Endothelial cell of umbilical vein (primary cell): ENCODE measurements at regions not wholly inside any gene's neighbourhood (a gene's known extent, or its start where the extent isn't known, plus 50 kb on each side); places are given as distances from the start of the nearest gene placed in this dataset.

Source experiments
- BruUV-seq: library from RNA; stranded (reverse); fragments of 400-500 nt; replicated peaks from 2 replicates; lab custom pipeline; 2021; lab: Mats Ljungman, UMichigan
- CTCF ChIA-PET: fragments of 300-600, 350-600 bp; sonication (Branson Sonifier 250); formaldehyde crosslinking; loops from one replicate; lab custom pipeline; 2021; ENCODE audit warnings: antibody characterized with exemption, inconsistent platforms; lab: Charles Lee
- POLR2A ChIA-PET: fragments of 300-600, 350-600 bp; sonication (Branson Sonifier 250); formaldehyde crosslinking; loops from one replicate; lab custom pipeline; 2021; ENCODE audit warnings: antibody characterized with exemption, inconsistent platforms; lab: Charles Lee
- DNase-seq: peaks from one replicate; pipeline ENCODE4 v3.0.0-alpha.2; 2011; ENCODE audit warnings: low read depth, low spot score
- FAIRE-seq: peaks from 2 replicates; lab custom pipeline; 2011; peaks lifted over from hg19 to GRCh38; lab: Jason Lieb, UNC
- H2AFZ ChIP-seq: 2 replicates; pipeline ENCODE4 v1.6.0; 2012; ENCODE audit warnings: low read depth, low read length, control low read depth, inconsistent platforms
- H3K27ac ChIP-seq: 2 replicates; pipeline ENCODE4 v1.5.1; 2011; ENCODE audit warnings: low read depth, mild to moderate bottlenecking, control low read depth, low read length, moderate library complexity; ENCODE audit not compliant: insufficient read depth
- H3K27me3 ChIP-seq, 2 experiments: 2 replicates each; pipeline versions ENCODE4 v1.6.0 to v1.6.1; 2011; ENCODE audit warnings: low read length in 2 of 2, mixed read lengths in 1 of 2; ENCODE audit not compliant: control insufficient read depth in 2 of 2, insufficient read depth in 2 of 2
- H3K36me3 ChIP-seq, 2 experiments: 2 replicates in 1 of 2; 3 replicates in 1 of 2; pipeline ENCODE4 v1.5.1; 2011; ENCODE audit warnings: low read length in 2 of 2, mild to moderate bottlenecking in 1 of 2, moderate library complexity in 1 of 2; ENCODE audit not compliant: control insufficient read depth in 2 of 2, insufficient read depth in 2 of 2; ENCODE audit errors: extremely low read depth in 1 of 2
- H3K4me1 ChIP-seq: 3 replicates; pipeline ENCODE4 v1.5.1; 2011; ENCODE audit warnings: mild to moderate bottlenecking, low read length; ENCODE audit not compliant: control insufficient read depth, insufficient read depth; ENCODE audit errors: extremely low read depth
- H3K4me2 ChIP-seq: 2 replicates; pipeline ENCODE4 v1.6.1; 2011; ENCODE audit warnings: low read length, control low read depth, mixed read lengths; ENCODE audit not compliant: insufficient read depth
- H3K4me3 ChIP-seq, 3 experiments: fragments of 200-600 bp in 1 of 3; sonication (generic), shearing (Covaris generic) in 1 of 3; replicated peaks in 1 of 3; 2 replicates each; pipeline ENCODE4 v1.5.1; 2011 to 2016; ENCODE audit warnings: control low read depth in 3 of 3, low read length in 3 of 3, mild to moderate bottlenecking in 2 of 3, inconsistent platforms in 1 of 3, low read depth in 1 of 3, moderate library complexity in 1 of 3; ENCODE audit not compliant: insufficient read depth in 1 of 3
- H3K79me2 ChIP-seq: 2 replicates; pipeline ENCODE4 v1.6.0; 2012; ENCODE audit warnings: low read length, inconsistent platforms; ENCODE audit not compliant: control insufficient read depth, insufficient read depth
- H3K9ac ChIP-seq: replicated peaks from 2 replicates; pipeline ENCODE3; 2011; ENCODE audit warnings: low read length, control low read depth; ENCODE audit not compliant: insufficient read depth; ENCODE audit errors: extremely low read depth
- H3K9me1 ChIP-seq: replicated peaks from 3 replicates; pipeline ENCODE4 v1.6.0; 2011; ENCODE audit warnings: mild to moderate bottlenecking, low read length; ENCODE audit not compliant: control insufficient read depth, insufficient read depth; ENCODE audit errors: extremely low read depth
- H3K9me3 ChIP-seq: replicated peaks from 2 replicates; pipeline ENCODE4 v1.5.1; 2012; ENCODE audit warnings: low read length, inconsistent platforms; ENCODE audit not compliant: control insufficient read depth, insufficient read depth
- H4K20me1 ChIP-seq: replicated peaks from 2 replicates; pipeline ENCODE3; 2011; ENCODE audit warnings: mild to moderate bottlenecking, low read length; ENCODE audit not compliant: control insufficient read depth, insufficient read depth; ENCODE audit errors: extremely low read depth
- EZH2 ChIP-seq: IDR thresholded peaks from 2 replicates; pipeline ENCODE4 v1.6.1; 2012; ENCODE audit warnings: borderline replicate concordance, low read depth, mild to moderate bottlenecking, moderate library complexity, low read length, inconsistent platforms; ENCODE audit not compliant: severe bottlenecking
- FOS ChIP-seq: IDR thresholded peaks from 2 replicates; pipeline ENCODE4 v1.6.1; 2011; ENCODE audit warnings: mild to moderate bottlenecking, low read length, moderate library complexity, borderline replicate concordance; ENCODE audit not compliant: insufficient read depth
- GATA2 ChIP-seq: IDR thresholded peaks from 2 replicates; pipeline ENCODE4 v1.7.0; 2011; ENCODE audit warnings: low read depth, mild to moderate bottlenecking, moderate library complexity, mixed read lengths, low read length; ENCODE audit not compliant: insufficient read length, insufficient read depth
- JUN ChIP-seq: IDR thresholded peaks from 2 replicates; pipeline ENCODE4 v1.6.1; 2011; ENCODE audit warnings: borderline replicate concordance, low read depth; ENCODE audit not compliant: insufficient read length, insufficient read depth
- MYC ChIP-seq: IDR thresholded peaks from one replicate; pipeline ENCODE4 v1.6.1; 2011; ENCODE audit warnings: mild to moderate bottlenecking, low read depth, low read length
- POLR2A ChIP-seq: IDR thresholded peaks from 2 replicates; pipeline ENCODE4 v1.6.1; 2012; ENCODE audit warnings: low read depth, mild to moderate bottlenecking, control low read depth, low read length
- POLR2AphosphoS5 ChIP-seq: IDR thresholded peaks from 2 replicates; pipeline ENCODE4 v1.6.1; 2012; ENCODE audit warnings: low read depth, mild to moderate bottlenecking, control low read depth, low read length, moderate library complexity; ENCODE audit not compliant: insufficient read depth
- dilution Hi-C: fragments of 300-500 bp; cut with MboI; formaldehyde crosslinking; loops from one replicate; pipeline ENCODE4 v1.15.0; 2019; ENCODE audit warnings: low sequenced_read_pairs; ENCODE audit not compliant: extremely low pct_ligation_motif_present
- intact Hi-C: fragments of 100-400 bp; cut with micrococcal nuclease; formaldehyde crosslinking; loops from one replicate; pipeline ENCODE4 v1.10.0; 2022
- TF ChIP-seq, protein P1 (sequence below), 2 donors: IDR thresholded peaks; 1 replicate in 1 of 2; 2 replicates in 1 of 2; pipeline ENCODE4 v1.5.1; 2011; ENCODE audit warnings: low read length in 2 of 2, mild to moderate bottlenecking in 2 of 2, moderate library complexity in 2 of 2, control low read depth in 1 of 2, inconsistent platforms in 1 of 2, low read depth in 1 of 2; ENCODE audit not compliant: insufficient read depth in 1 of 2; ENCODE audit errors: extremely low read depth in 1 of 2
- TF ChIP-seq, protein P2 (sequence below): IDR thresholded peaks from 2 replicates; pipeline ENCODE4 v1.6.1; 2011; ENCODE audit not compliant: insufficient read depth, insufficient read length

DNA sequence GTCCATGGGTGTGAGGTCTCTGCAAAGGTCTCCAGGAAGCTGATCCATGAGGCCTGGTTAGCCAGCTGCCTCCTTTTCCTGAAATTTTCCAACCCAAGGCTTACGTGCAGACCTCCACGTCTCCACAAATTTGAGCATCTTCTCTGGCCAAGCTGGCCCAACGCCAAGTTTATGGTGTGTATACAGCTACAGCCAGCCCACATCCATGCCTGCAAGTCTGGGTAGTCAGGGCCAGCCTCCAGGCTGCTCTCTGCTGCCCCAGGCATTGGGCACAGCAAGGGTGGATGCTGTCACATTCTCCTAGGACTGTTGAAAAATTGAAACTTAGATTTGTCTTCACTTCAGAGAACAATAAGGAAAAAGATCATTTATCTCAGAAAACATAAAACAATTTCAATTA, 525.5 kb upstream of the CHAC2 start:
- no peak for FAIRE-seq
- no peaks in the 10 kb centered on the region for H3K4me1 ChIP-seq
- H3K4me2 ChIP-seq = no peak overlapping the region
- ChIA-PET POLR2A (no interaction called here), CTCF (no interaction called here)
- TF ChIP-seq, protein P1, sequence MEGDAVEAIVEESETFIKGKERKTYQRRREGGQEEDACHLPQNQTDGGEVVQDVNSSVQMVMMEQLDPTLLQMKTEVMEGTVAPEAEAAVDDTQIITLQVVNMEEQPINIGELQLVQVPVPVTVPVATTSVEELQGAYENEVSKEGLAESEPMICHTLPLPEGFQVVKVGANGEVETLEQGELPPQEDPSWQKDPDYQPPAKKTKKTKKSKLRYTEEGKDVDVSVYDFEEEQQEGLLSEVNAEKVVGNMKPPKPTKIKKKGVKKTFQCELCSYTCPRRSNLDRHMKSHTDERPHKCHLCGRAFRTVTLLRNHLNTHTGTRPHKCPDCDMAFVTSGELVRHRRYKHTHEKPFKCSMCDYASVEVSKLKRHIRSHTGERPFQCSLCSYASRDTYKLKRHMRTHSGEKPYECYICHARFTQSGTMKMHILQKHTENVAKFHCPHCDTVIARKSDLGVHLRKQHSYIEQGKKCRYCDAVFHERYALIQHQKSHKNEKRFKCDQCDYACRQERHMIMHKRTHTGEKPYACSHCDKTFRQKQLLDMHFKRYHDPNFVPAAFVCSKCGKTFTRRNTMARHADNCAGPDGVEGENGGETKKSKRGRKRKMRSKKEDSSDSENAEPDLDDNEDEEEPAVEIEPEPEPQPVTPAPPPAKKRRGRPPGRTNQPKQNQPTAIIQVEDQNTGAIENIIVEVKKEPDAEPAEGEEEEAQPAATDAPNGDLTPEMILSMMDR (IDR thresholded peaks at IDR 0.05; ENCODE audit: extremely low read depth in 1 of 2, insufficient read depth in 1 of 2, low read depth in 1 of 2, low read length in 2 of 2) = no peak
- TF ChIP-seq POLR2AphosphoS5 (no peak), MYC (no peak), GATA2 (no peak), POLR2A (no peak), FOS (no peak), EZH2 (no peak), JUN (no peak)
- TF ChIP-seq, protein P2, sequence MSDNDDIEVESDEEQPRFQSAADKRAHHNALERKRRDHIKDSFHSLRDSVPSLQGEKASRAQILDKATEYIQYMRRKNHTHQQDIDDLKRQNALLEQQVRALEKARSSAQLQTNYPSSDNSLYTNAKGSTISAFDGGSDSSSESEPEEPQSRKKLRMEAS = no peak
- H2AFZ ChIP-seq = no peak overlapping the region
- no peaks in the 10 kb centered on the region for H3K9me3 ChIP-seq
- DNase-seq = no peak
- no peaks in the 10 kb centered on the region for H3K36me3 ChIP-seq
- H3K9ac ChIP-seq = no peak overlapping the region
- intact Hi-C loops = no loop called here
- dilution Hi-C loops = no loop called here
- no peaks in the 10 kb centered on the region for H3K9me1 ChIP-seq
- no peak overlapping the region for H3K4me3 ChIP-seq
- BruUV-seq = no TSS peak
- no peaks in the 10 kb centered on the region for H3K27me3 ChIP-seq
- no peaks in the 10 kb centered on the region for H4K20me1 ChIP-seq
- H3K27ac ChIP-seq = no peak overlapping the region
- no peaks in the 10 kb centered on the region for H3K79me2 ChIP-seq
